Natural killer cell (primary cell): ENCODE measurements at regions not wholly inside any gene's neighbourhood (a gene's known extent, or its start where the extent isn't known, plus 50 kb on each side); places are given as distances from the start of the nearest gene placed in this dataset.

Source experiments
- ATAC-seq, 3 donors: fragments of 150-1000 bp in 2 of 3; fragments of 200-7000 bp in 1 of 3; cut with Tn5 transposase; 1 replicate in 1 of 3; 2 replicates in 2 of 3; pipeline ENCODE4 v1.10.0; 2021; ENCODE audit warnings: mild to moderate bottlenecking in 2 of 3, moderate library complexity in 2 of 3
- DNase-seq, 2 donors: peaks; one replicate each; pipeline versions ENCODE4 v3.0.0 to v3.0.0-alpha.2; 2013 to 2021; ENCODE audit warnings: mixed read lengths in 1 of 2
- H3K27ac ChIP-seq: one replicate; pipeline ENCODE4 v1.5.1; 2013; ENCODE audit warnings: mild to moderate bottlenecking, low read length
- H3K27me3 ChIP-seq: one replicate; pipeline ENCODE4 v1.6.1; 2013; ENCODE audit warnings: low read length; ENCODE audit not compliant: control insufficient read depth, insufficient read depth
- H3K36me3 ChIP-seq: one replicate; pipeline ENCODE4 v1.6.1; 2013; ENCODE audit warnings: low read length; ENCODE audit not compliant: control insufficient read depth, insufficient read depth
- H3K4me1 ChIP-seq: one replicate; pipeline ENCODE4 v1.6.1; 2013; ENCODE audit warnings: low read length; ENCODE audit not compliant: control insufficient read depth, insufficient read depth
- H3K4me3 ChIP-seq: one replicate; pipeline ENCODE4 v1.5.1; 2013; ENCODE audit warnings: low read length
- H3K9me3 ChIP-seq: one replicate; pipeline ENCODE4 v1.6.1; 2013; ENCODE audit warnings: low read length; ENCODE audit not compliant: control insufficient read depth, insufficient read depth
- H3K27ac Mint-ChIP-seq, 2 donors: one replicate each; pipeline ENCODE4 v1.8.0; 2022; ENCODE audit warnings: mild to moderate bottlenecking in 2 of 2, mixed read lengths in 2 of 2, moderate library complexity in 1 of 2
- H3K27me3 Mint-ChIP-seq, 2 donors: one replicate each; pipeline ENCODE4 v1.8.0; 2022; ENCODE audit warnings: low read depth in 2 of 2, mixed read lengths in 2 of 2
- H3K36me3 Mint-ChIP-seq: one replicate; pipeline ENCODE4 v1.8.0; 2022; ENCODE audit warnings: mixed read lengths
- H3K4me1 Mint-ChIP-seq, 2 donors: one replicate each; pipeline ENCODE4 v1.8.0; 2022; ENCODE audit warnings: mixed read lengths in 2 of 2
- H3K4me3 Mint-ChIP-seq: one replicate; pipeline ENCODE4 v1.8.0; 2022; ENCODE audit warnings: mild to moderate bottlenecking, moderate library complexity, mixed read lengths
- H3K9me3 Mint-ChIP-seq, 2 donors: one replicate each; pipeline ENCODE4 v1.8.0; 2022; ENCODE audit warnings: mixed read lengths in 2 of 2
- CTCF ChIP-seq: fragments of 200-600 bp; IDR thresholded peaks from one replicate; pipeline ENCODE4 v1.8.0; 2022; ENCODE audit warnings: antibody characterized with exemption
- WGBS: methylation state at CpG from one replicate; pipeline ENCODE4 v1.1.7; 2013; ENCODE audit warnings: missing lambda C conversion rate; ENCODE audit not compliant: insufficient coverage; 5-methylcytosine and 5-hydroxymethylcytosine counted together
- intact Hi-C: fragments of 100-400 bp; cut with micrococcal nuclease; formaldehyde crosslinking; loops from one replicate; pipeline ENCODE4 v1.14.2; 2022

GRCh38 chr6:165872311-165872710, 209.3 kb upstream of the PDE10A start:
- TF ChIP-seq CTCF = no peak
- no peaks in the 10 kb centered on the region for H3K9me3 ChIP-seq
- peaks cover 12 to 39% of the 10 kb centered on the region in 2 donors for H3K27me3 Mint-ChIP-seq
- H3K36me3 ChIP-seq = no peaks in the 10 kb centered on the region
- H3K4me3 ChIP-seq = no peak overlapping the region
- no peak overlapping the region for H3K4me3 Mint-ChIP-seq
- H3K4me1 ChIP-seq = no peaks in the 10 kb centered on the region
- intact Hi-C loops = no loop called here
- WGBS = 93% methylated on average over 1 of the region's 3 CpGs
- H3K27me3 ChIP-seq = no peaks in the 10 kb centered on the region
- peaks cover 14% of the 10 kb centered on the region for H3K36me3 Mint-ChIP-seq
- no peak for DNase-seq
- H3K4me1 Mint-ChIP-seq = no peaks in the 10 kb centered on the region
- no peak overlapping the region for H3K27ac ChIP-seq
- H3K27ac Mint-ChIP-seq = no peak overlapping the region
- no peak for ATAC-seq
- peaks cover 3 to 7% of the 10 kb centered on the region in 2 donors for H3K9me3 Mint-ChIP-seq

- H3K4me3 ChIP-seq = no peak overlapping the region
- Mint-ChIP-seq H3K27me3 (peaks cover 12 to 41% of the 10 kb centered on the region in 2 donors), H3K4me3 (no peak overlapping the region), H3K9me3 (peaks cover 3 to 10% of the 10 kb centered on the region in 2 donors), H3K4me1 (no peaks in the 10 kb centered on the region), H3K36me3 (peaks cover 21% of the 10 kb centered on the region), H3K27ac (no peak overlapping the region)
- ATAC-seq (no peak), DNase-seq (no peak)
- intact Hi-C loops = no loop called here
- no peaks in the 10 kb centered on the region for H3K4me1 ChIP-seq
- no peak overlapping the region for H3K27ac ChIP-seq
- WGBS = 89% methylated on average over 3 of the region's 3 CpGs
- no peaks in the 10 kb centered on the region for H3K36me3 ChIP-seq
- no peaks in the 10 kb centered on the region for H3K9me3 ChIP-seq
- no peak for TF ChIP-seq CTCF
- H3K27me3 ChIP-seq = no peaks in the 10 kb centered on the region
Measured at GRCh38 chr6:165871571-165871970, 208.5 kb upstream of the PDE10A start.

- 82% methylated on average over 3 of the region's 3 CpGs for WGBS
- Mint-ChIP-seq H3K36me3 (peaks cover 25% of the 10 kb centered on the region), H3K9me3 (peaks cover 7 to 10% of the 10 kb centered on the region in 2 donors), H3K27ac (no peak overlapping the region), H3K4me1 (no peaks in the 10 kb centered on the region), H3K4me3 (no peak overlapping the region), H3K27me3 (peaks cover 9 to 50% of the 10 kb centered on the region in 2 donors)
- Histone ChIP-seq H3K36me3 (no peaks in the 10 kb centered on the region), H3K27me3 (no peaks in the 10 kb centered on the region), H3K4me3 (no peak overlapping the region), H3K27ac (no peak overlapping the region), H3K4me1 (no peaks in the 10 kb centered on the region), H3K9me3 (no peaks in the 10 kb centered on the region)
- TF ChIP-seq CTCF = no peak
- ATAC-seq = no peak
- no peak for DNase-seq
- intact Hi-C loops = no loop called here
Measured at GRCh38 chr6:165869526-165869925, 206.5 kb upstream of the PDE10A start.

GRCh38 chr6:165864925-165865324, 201.9 kb upstream of the PDE10A start:
- no peak for TF ChIP-seq CTCF
- no peak overlapping the region for H3K27ac Mint-ChIP-seq
- intact Hi-C loops = no loop called here
- no peaks in the 10 kb centered on the region for H3K4me1 Mint-ChIP-seq
- H3K4me3 Mint-ChIP-seq = no peak overlapping the region
- no peak overlapping the region for H3K27ac ChIP-seq
- H3K27me3 Mint-ChIP-seq = peaks cover 12 to 59% of the 10 kb centered on the region in 2 donors
- H3K9me3 ChIP-seq = no peaks in the 10 kb centered on the region
- DNase-seq = no peak
- no peak for ATAC-seq
- H3K4me1 ChIP-seq = no peaks in the 10 kb centered on the region
- H3K27me3 ChIP-seq = no peaks in the 10 kb centered on the region
- H3K36me3 ChIP-seq = no peaks in the 10 kb centered on the region
- H3K36me3 Mint-ChIP-seq = peaks cover 23% of the 10 kb centered on the region
- WGBS = 77% methylated on average over 1 of the region's 1 CpG
- peaks cover 3 to 7% of the 10 kb centered on the region in 2 donors for H3K9me3 Mint-ChIP-seq
- no peak overlapping the region for H3K4me3 ChIP-seq
